PC-3 (cell line): ENCODE measurements at regions not wholly inside any gene's neighbourhood (a gene's known extent, or its start where the extent isn't known, plus 50 kb on each side); places are given as distances from the start of the nearest gene placed in this dataset.
"Not testable (repeated sequence)": the region's sequence is repeated elsewhere in the genome, so short reads cannot be mapped to it uniquely, and the experiment has no call there.

Experiments
- ATAC-seq: fragments of 200-7000 bp; cut with Tn5 transposase; 2 replicates; pipeline ENCODE4 v1.9.1; 2020; ENCODE audit warnings: mild to moderate bottlenecking, moderate library complexity
- BruUV-seq: library from RNA; stranded (reverse); fragments of 400-500 nt; replicated peaks from 2 replicates; lab custom pipeline; 2021; lab: Mats Ljungman, UMichigan
- CTCF ChIA-PET: fragments of 300-600 bp; sonication (Branson Sonifier 250); formaldehyde crosslinking; loops from one replicate; lab custom pipeline; 2022; ENCODE audit warnings: antibody characterized with exemption; lab: Charles Lee
- POLR2A ChIA-PET: fragments of 300-600 bp; sonication (Branson Sonifier 250); formaldehyde crosslinking; loops from one replicate; lab custom pipeline; 2022; ENCODE audit warnings: antibody characterized with exemption; ENCODE audit not compliant: unreplicated experiment; lab: Charles Lee
- DNase-seq: peaks from one replicate; pipeline ENCODE4 v3.0.0-alpha.2; 2015
- H2AFZ ChIP-seq: fragments of 300-600 bp; sonication (generic); 2 replicates; pipeline ENCODE4 v1.6.0; 2016; ENCODE audit warnings: antibody characterized with exemption, low read length
- H3F3A ChIP-seq: fragments of 300-600 bp; sonication (generic); one replicate; pipeline ENCODE4 v1.6.0; 2017; ENCODE audit warnings: antibody characterized with exemption, low read length, control low read depth, mild to moderate bottlenecking; ENCODE audit not compliant: unreplicated experiment
- H3K27ac ChIP-seq: fragments of 300-600 bp; sonication (generic); 2 replicates; pipeline ENCODE4 v1.5.1; 2016; ENCODE audit warnings: mild to moderate bottlenecking, low read length
- H3K27me3 ChIP-seq: fragments of 300-600 bp; sonication (generic); 2 replicates; pipeline ENCODE4 v1.6.1; 2016; ENCODE audit warnings: low read length, mixed read lengths
- H3K36me3 ChIP-seq: fragments of 300-600 bp; sonication (generic); 2 replicates; pipeline ENCODE4 v1.6.1; 2016; ENCODE audit warnings: low read depth, mixed run types, low read length, mixed read lengths
- H3K4me1 ChIP-seq: fragments of 300-600 bp; sonication (generic); 2 replicates; pipeline ENCODE4 v1.5.1; 2016; ENCODE audit warnings: low read length; ENCODE audit not compliant: insufficient read depth
- H3K4me2 ChIP-seq: fragments of 300-600 bp; sonication (generic); 2 replicates; pipeline ENCODE4 v1.6.0; 2016; ENCODE audit warnings: low read length
- H3K4me3 ChIP-seq: fragments of 300-600 bp; sonication (generic); 2 replicates; pipeline ENCODE4 v1.5.1; 2016; ENCODE audit warnings: mild to moderate bottlenecking, low read length, mixed read lengths
- H3K79me2 ChIP-seq: fragments of 300-600 bp; sonication (generic); 2 replicates; pipeline ENCODE4 v1.6.1; 2017; ENCODE audit warnings: low read length, mixed read lengths
- H3K9ac ChIP-seq: fragments of 300-600 bp; sonication (generic); 2 replicates; pipeline ENCODE4 v1.6.0; 2016; ENCODE audit warnings: mild to moderate bottlenecking, low read length
- H3K9me2 ChIP-seq: fragments of 300-600 bp; sonication (generic); replicated peaks from 2 replicates; pipeline ENCODE4 v1.6.1; 2016; ENCODE audit warnings: mixed run types, low read length, mixed read lengths
- H3K9me3 ChIP-seq: fragments of 300-600 bp; sonication (generic); 2 replicates; pipeline ENCODE4 v1.6.1; 2016; ENCODE audit warnings: low read length, mixed read lengths
- H4K20me1 ChIP-seq: fragments of 300-600 bp; sonication (generic); 2 replicates; pipeline ENCODE4 v1.6.1; 2016; ENCODE audit warnings: low read length, mixed read lengths
- EZH2 ChIP-seq: fragments of 300-600 bp; sonication (generic); IDR thresholded peaks from one replicate; pipeline ENCODE4 v1.6.1; 2017; ENCODE audit warnings: antibody characterized with exemption, mild to moderate bottlenecking, low read length; ENCODE audit not compliant: unreplicated experiment
- EZH2phosphoT487 ChIP-seq: fragments of 300-600 bp; sonication (generic); IDR thresholded peaks from 2 replicates; pipeline ENCODE4 v1.6.1; 2018; ENCODE audit warnings: mild to moderate bottlenecking, antibody characterized with exemption, low read length, borderline replicate concordance
- intact Hi-C: fragments of 100-400 bp; cut with micrococcal nuclease; formaldehyde crosslinking; loops from 2 replicates; pipeline ENCODE4 v1.9.0; 2023
- TF ChIP-seq, protein P1 (sequence below): fragments of 300-600 bp; sonication (generic); conservative IDR thresholded peaks from 2 replicates; pipeline ENCODE4 v1.5.1; 2017; ENCODE audit warnings: antibody characterized with exemption, low read depth, mild to moderate bottlenecking, low read length

DNA sequence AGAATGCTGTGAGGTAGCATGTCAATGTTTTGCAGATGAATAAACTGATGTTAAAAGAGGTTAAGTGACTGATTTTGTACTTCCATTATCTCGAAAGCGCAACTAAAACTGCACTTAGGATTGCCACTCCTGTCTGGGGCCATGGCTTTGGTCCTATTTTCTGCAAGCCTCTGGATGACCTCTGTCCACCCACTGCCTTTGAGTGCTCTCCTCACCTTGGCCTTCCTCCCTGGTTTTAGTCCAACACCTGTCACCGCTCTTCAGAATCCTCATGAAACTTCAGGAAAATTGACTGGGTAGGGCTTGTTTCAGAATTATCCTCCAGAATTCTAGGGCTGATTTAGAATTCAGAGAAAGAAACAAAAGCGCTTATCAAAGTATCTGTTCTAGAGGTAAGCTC lies 51.1 kb upstream of the HNMT start:
- no peaks in the 10 kb centered on the region for H3K9me3 ChIP-seq
- ChIA-PET POLR2A (no interaction called here), CTCF (no interaction called here)
- H3K36me3 ChIP-seq: no peaks in the 10 kb centered on the region
- H2AFZ ChIP-seq: no peak overlapping the region
- no peaks in the 10 kb centered on the region for H3K27me3 ChIP-seq
- ATAC-seq (no peak), DNase-seq (no peak)
- H3F3A ChIP-seq: no peaks in the 10 kb centered on the region
- intact Hi-C loops: loop anchor here (10.0 kb wide), 1 partner anchor 592 kb away; the partner anchor contains the start of gene SPOPL
- H3K9me2 ChIP-seq: no peaks in the 10 kb centered on the region
- no peak overlapping the region for H3K4me2 ChIP-seq
- H3K79me2 ChIP-seq: no peaks in the 10 kb centered on the region
- H3K9ac ChIP-seq: no peak overlapping the region
- no peak overlapping the region for H3K27ac ChIP-seq
- BruUV-seq: no TSS peak
- H3K4me3 ChIP-seq: no peak overlapping the region
- H3K4me1 ChIP-seq: no peaks in the 10 kb centered on the region
- no peak for TF ChIP-seq EZH2
- no peak for TF ChIP-seq EZH2phosphoT487
- TF ChIP-seq, protein P1, sequence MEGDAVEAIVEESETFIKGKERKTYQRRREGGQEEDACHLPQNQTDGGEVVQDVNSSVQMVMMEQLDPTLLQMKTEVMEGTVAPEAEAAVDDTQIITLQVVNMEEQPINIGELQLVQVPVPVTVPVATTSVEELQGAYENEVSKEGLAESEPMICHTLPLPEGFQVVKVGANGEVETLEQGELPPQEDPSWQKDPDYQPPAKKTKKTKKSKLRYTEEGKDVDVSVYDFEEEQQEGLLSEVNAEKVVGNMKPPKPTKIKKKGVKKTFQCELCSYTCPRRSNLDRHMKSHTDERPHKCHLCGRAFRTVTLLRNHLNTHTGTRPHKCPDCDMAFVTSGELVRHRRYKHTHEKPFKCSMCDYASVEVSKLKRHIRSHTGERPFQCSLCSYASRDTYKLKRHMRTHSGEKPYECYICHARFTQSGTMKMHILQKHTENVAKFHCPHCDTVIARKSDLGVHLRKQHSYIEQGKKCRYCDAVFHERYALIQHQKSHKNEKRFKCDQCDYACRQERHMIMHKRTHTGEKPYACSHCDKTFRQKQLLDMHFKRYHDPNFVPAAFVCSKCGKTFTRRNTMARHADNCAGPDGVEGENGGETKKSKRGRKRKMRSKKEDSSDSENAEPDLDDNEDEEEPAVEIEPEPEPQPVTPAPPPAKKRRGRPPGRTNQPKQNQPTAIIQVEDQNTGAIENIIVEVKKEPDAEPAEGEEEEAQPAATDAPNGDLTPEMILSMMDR: no peak
- H4K20me1 ChIP-seq: no peaks in the 10 kb centered on the region

DNA sequence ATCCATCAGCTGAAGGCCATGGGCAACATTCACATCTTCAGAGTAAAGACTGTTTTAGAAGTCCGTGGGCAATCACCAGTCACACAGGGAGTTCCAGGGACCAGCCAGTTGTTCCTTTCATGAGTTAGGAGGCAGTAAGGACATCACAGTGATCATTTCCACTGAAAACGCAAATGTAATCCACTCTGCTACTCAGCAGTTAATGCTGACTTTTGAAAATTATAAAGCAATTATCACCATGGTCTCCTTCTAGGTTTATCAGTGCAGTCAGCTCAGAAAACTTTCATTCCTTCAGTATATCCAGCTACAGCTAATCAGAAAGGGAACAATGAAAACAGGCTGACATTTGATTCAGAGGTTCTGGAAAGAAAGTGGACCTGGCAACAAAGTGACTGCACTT lies 50.6 kb upstream of the HNMT start:
- H3K9ac ChIP-seq, ATAC-seq, H3K4me1 ChIP-seq, H4K20me1 ChIP-seq, H3F3A ChIP-seq, H2AFZ ChIP-seq, DNase-seq, POLR2A ChIA-PET, H3K36me3 ChIP-seq, H3K9me3 ChIP-seq, H3K4me3 ChIP-seq, H3K9me2 ChIP-seq, H3K79me2 ChIP-seq, H3K27ac ChIP-seq, CTCF ChIA-PET, BruUV-seq, H3K4me2 ChIP-seq, H3K27me3 ChIP-seq: not testable (repeated sequence)
- intact Hi-C loops: loop anchor here (10.0 kb wide), 1 partner anchor 591 kb away; the partner anchor contains the start of gene SPOPL
